ENCODE measurements at regions not wholly inside any gene's neighbourhood (a gene's known extent, or its start where the extent isn't known, plus 50 kb on each side); places are given as distances from the start of the nearest gene placed in this dataset.
"Not testable (repeated sequence)": the region's sequence is repeated elsewhere in the genome, so short reads cannot be mapped to it uniquely, and the experiment has no call there.

- DNase-seq (ENCODE audit: low spot score), result not testable (repeated sequence)
Measured at GRCh38 chr1:120617493-120617892, 106.3 kb upstream of the NBPF26 start.

- not testable (repeated sequence) for DNase-seq (ENCODE audit: low spot score)
Measured at GRCh38 chr1:120619867-120620692, 103.7 kb upstream of the NBPF26 start.

DNA sequence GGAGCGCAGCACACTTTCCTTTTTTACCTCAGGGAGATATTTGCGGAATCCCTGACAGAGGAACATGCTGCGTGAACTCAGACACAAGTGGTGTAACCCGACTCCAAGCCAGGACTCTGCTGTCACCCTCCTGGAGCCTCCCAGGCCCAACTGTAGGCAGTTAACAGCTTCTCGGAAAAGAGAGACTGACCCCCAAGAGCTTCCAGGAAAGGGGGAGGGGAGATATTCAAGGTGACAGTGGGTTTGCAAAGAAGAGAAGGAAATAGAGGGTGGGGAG is 103.1 kb upstream of the NBPF26 start:
- DNase-seq (ENCODE audit: low spot score), result not testable (repeated sequence)

GRCh38 chr1:120621278-120621677 is 102.5 kb upstream of the NBPF26 start:
- DNase-seq (ENCODE audit: low spot score), result not testable (repeated sequence)

DNA sequence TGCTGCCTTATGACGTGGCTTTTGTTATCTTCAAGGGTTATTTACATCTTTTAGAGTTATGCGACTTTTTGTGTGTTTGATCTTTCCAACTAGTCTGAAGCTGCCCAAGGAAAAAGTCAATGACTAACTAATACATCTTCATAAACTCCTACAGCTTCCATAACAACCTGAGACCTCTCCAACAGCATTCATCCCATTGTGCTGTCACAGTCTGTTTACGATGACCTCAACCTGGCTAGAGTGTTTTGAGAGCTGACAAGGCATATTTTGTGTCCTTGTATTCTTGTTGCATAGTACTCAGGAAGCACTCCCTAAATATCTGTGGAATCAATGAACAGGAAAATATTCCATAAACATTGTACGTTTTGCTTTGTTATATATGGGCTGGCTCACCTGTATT is 100.2 kb upstream of the NBPF26 start:
- not testable (repeated sequence) for DNase-seq (ENCODE audit: low spot score)

DNA sequence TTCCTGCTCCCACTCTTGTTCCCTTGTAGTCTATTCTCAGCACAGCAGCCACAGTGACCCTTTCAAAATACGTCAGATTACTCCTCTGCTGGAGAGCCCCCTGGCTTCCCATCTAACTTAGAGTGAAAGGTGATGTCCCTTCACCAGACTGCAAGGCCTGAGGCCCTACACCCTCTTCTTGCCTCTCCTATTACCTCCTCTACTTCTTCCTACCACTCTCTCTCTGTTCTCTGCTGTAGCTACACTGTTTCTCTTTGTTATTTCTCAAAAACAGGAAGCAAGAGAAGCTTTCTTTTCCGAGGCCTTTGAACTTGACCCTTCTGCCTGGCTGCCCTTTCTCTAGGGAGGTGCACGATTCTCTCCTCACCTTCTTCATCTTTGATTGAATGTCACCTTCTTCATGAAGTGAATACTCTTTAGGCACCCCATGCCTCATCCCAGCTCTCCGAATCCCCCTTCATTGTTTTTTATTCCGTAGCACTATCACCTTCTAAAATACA is 99.1 kb upstream of the NBPF26 start:
- DNase-seq (ENCODE audit: low spot score), result not testable (repeated sequence)

DNA sequence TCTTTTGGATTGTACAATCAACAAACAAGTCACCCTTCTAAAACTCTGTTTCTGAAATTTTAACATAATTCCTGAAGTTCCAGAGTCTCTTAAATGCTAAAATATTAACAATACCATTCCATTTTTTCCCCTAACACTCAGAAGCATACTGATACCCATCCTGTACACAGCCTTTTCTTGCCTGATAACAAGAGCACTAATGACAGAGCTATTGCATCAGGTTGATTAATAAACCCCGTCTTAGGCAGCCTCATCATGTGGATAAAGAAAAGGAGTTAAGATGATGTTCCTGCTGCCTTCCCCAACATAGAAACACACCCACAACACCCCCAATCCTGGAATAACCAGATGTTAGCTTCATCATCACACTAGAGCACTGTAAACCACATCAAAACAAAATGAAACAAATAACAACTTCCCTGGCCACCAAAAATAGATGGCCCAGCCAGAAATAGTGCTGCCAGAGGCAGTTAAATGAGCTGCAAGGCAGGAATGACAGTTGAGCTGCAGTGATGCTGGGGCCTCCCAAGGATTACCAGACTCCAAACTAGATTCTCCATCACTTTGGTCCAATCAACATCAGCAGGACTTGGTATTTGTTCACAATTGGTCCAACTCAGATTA is 93.8 kb upstream of the NBPF26 start:
- DNase-seq (ENCODE audit: low spot score), result not testable (repeated sequence)

DNA sequence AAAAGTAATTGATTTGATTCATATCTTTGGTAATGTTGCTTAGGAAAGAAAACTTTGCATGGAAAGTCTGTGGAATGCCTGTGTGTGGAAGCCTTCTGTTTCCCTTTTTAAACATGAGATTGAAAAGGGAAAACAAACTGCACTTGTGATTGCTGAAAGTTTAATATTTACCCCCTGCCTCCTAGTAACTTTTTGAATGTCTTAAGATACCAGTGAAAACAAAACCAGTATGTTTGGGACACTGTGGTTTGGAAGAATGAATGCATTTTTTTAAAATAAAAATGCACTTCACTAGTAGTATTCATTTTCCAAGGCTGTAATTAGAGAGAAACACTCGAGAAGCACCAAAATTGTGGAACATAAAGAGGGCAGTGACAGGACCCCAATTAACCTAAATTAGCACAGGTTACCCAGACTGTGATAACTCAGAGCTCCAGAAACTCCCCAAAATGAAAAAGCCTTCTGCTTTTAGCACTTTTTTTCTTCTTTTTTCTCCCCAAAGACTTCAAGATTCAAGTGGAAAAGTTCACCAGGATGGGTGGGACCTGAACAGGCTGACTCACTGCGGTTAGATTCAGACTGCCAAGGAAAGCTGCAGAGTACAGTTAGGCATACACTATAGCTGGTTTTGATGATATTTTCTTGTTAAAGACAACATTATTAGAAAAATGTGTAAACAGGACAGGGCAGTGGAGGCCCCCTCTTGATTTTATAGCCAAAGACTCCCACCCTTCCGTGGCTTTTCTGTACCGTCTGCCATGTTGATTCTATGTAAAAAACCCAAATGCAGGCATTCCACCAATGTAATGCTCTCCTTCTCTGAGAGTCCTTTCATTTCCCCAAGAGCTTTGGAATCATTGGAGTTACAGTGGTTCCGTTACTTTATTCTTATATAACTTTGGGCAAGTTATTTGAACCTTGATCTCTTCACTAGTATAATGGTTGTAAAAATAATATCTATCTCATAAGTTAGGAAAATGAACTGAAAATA is 88.6 kb upstream of the NBPF26 start:
- not testable (repeated sequence) for DNase-seq (ENCODE audit: low spot score)

DNA sequence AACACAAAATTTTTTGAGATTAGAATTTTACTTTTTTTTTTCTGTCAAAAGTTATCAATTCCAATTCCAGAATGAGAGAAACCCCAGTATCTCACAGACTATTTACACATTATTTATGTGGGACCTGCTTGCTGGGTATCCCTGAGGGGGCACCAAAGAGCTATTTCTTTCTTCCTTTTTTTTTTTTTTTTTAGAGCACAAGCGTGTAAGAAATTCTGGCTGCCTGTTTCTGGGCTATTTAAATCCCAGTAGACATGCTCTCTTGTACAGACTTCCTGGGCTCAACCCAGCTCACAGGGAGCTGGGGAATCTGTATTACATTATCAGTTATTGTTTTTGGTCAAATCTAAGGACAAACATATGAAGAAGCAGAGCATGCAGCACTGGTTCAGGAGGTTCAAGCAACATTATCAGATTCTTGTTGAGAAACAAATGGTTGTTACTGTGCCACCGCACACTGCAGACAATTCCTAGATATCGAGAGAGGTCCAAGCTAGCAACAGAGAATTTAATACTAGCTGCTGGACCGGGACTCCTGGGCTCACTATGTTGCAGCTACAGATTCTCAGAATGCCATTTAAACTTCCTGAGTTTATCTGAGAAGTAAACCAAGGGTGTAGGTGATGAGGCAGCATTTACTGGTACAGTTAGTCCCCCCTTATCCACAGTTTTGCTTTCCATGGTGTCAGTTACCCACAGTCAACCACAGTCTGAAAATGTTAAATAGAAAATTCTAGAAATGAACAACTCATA is 83.3 kb upstream of the NBPF26 start:
- DNase-seq (ENCODE audit: low spot score), result not testable (repeated sequence)

GRCh38 chr1:120641014-120641302 is 82.8 kb upstream of the NBPF26 start:
- DNase-seq (ENCODE audit: low spot score), result not testable (repeated sequence)

GRCh38 chr1:120647182-120647581 is 76.6 kb upstream of the NBPF26 start:
- DNase-seq (ENCODE audit: low spot score), result not testable (repeated sequence)

DNA sequence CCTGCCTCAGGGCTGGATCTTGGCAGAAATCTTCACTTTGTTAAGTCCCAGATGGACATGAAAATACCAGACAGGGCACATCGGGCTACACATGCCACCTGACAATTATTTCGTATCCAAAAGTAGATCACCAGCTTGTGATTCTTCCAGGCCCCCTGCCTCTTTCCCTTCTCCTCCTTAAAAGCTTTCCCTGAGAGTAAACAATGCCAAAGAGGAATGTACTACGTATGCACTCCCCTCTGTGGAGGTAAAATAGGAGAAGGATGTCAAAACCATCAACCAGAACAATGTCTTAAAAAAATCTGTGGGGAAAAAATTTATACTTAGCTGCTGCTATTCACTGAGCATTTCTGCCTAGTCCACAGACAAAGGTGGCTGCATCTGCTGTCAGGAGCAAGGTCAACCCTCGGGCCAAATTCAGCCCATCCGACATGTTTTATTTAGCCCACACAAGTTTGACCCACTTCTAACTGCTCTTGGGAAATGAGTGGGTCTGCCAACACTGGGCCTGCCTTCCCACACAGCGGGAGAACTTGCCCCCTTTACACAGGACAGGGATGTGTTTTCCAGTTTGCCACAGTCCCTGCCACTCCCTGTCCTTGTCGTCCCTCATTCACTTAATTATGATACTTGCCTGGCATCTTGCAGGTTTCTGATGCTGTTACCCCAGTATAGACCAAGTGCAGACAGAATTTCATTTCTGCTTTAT is 74.7 kb upstream of the NBPF26 start:
- DNase-seq (ENCODE audit: low spot score), result not testable (repeated sequence)

DNA sequence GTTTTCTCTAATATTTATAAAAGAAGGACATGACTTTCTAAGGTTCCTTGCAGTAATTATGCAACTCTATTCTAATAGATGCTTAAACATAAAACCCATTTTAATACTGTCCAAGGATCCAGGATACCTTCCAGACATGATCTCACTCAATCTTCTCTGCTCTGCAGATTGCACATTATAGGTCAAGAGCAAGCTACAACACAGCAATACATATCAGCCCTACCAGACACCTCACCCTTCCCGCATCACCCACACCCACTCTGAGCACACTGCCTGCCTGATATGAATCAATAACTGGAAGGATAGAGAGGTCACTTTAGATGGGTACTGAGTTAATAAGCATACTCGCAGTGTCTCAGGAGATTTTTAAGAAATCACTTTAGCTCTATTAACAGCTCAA is 74.0 kb upstream of the NBPF26 start:
- not testable (repeated sequence) for DNase-seq (ENCODE audit: low spot score)

- DNase-seq (ENCODE audit: low spot score), result not testable (repeated sequence)
Measured at GRCh38 chr1:120654114-120654513, 69.6 kb upstream of the NBPF26 start.

DNA sequence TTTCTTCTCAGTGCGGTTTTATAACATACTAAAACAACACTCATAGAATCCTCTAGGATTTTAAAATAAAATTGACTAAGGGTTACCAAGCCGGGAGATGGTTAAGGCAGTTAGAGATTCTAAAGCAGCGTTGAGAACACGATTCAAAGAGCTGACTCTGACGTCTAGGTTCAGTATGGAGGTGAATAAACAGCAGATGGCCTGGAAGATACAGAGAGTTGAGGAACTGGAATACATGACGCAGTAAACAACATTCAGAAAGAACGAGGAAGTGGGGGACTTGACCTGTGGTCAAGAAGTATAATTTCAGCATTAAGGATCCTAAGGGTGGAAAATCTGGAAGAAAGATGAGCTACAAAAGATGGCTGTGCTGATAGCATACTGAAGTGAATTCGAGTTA is 68.4 kb upstream of the NBPF26 start:
- not testable (repeated sequence) for DNase-seq (ENCODE audit: low spot score)

GRCh38 chr1:120656116-120656515 is 67.6 kb upstream of the NBPF26 start:
- not testable (repeated sequence) for DNase-seq (ENCODE audit: low spot score)

GRCh38 chr1:120657804-120658203 is 65.9 kb upstream of the NBPF26 start:
- not testable (repeated sequence) for DNase-seq (ENCODE audit: low spot score)

DNA sequence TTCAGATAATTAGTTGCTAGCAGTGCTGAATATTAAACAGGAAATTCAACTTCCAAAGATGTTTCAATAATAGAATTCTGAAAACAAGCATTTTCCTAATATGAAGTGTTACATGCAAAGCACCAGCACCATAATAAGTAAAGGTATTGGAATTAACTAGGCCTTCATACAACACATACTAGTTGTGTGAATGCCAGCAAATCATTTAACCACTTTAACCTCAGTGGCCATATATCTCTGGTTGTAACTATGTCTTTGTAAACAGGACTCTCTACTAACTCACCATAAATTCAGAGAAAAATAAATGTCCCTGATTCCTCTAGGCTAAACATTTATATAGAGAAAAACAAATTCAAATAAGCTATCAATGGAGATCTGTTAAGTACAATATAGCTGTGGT is 65.1 kb upstream of the NBPF26 start:
- not testable (repeated sequence) for DNase-seq (ENCODE audit: low spot score)

- DNase-seq (ENCODE audit: low spot score), result not testable (repeated sequence)
Measured at GRCh38 chr1:120659133-120659532, 64.6 kb upstream of the NBPF26 start.

DNA sequence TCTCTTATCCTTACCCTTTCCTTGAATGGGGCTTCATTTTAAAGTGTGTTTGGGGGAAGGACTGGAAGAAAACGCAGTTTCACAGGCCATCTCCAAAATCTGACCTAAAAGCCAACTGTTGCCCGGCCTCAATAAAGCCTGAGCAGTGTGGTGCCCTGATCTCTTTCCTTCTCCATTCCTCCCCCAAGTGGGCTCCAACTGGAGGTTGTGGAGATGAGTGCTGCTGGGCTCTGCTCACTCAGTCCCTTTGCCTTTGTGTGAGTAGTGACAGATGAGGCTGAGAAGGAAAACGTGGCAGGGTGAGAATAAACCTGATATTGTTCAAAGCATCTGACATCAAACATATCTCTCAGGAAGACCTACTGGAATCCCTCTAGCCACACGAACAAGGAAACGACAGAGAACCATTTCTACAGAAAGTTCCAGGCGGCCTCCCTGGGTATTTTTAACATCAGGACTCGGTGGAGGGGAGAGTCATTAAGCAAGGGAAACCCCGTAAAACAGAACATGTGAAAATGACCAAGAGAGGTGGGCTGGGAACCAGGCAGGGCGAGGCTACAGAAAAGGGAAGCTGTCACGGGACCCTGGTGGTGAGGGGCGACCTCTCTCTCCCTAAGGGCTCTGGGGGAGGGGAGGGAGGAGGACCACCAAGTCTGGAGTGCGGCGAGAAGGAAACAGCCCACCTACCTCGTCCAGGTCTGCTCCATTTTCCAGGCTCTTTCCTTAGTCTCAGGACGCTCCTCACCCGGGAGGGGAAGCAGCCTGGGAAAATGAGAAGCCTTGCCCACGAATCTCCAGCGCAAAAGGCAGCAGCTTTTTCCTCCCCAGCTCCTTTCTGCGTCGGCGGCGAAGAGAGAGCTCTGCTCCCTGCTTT is 59.1 kb upstream of the NBPF26 start:
- DNase-seq (ENCODE audit: low spot score), result not testable (repeated sequence)

Measured in cerebellar cortex (tissue), 1 donor.